Natural killer cell treated with Interleukin-12 subunit alpha and Interleukin-12 subunit beta and Interleukin-15 and Interleukin-18, amount 100 ng/mL, for 72 hours (primary cell): ENCODE measurements at regions not wholly inside any gene's neighbourhood (a gene's known extent, or its start where the extent isn't known, plus 50 kb on each side); places are given as distances from the start of the nearest gene placed in this dataset.

ENCODE experiments used
- ATAC-seq, 2 donors: fragments of 150-1000 bp; cut with Tn5 transposase in 1 of 2; sonication (Bioruptor Pico), chemical (Tn5 transposase) in 1 of 2; 2 replicates each; pipeline ENCODE4 v1.10.0; 2021
- DNase-seq: peaks from one replicate; pipeline ENCODE4 v3.0.0; 2022; ENCODE audit warnings: low spot score
- H3K27ac Mint-ChIP-seq, 2 donors: 1 replicate in 1 of 2; 2 replicates in 1 of 2; pipeline ENCODE4 v1.8.0; 2022; ENCODE audit warnings: mixed read lengths in 2 of 2, mild to moderate bottlenecking in 1 of 2, moderate library complexity in 1 of 2
- H3K27me3 Mint-ChIP-seq, 2 donors: 1 replicate in 1 of 2; 2 replicates in 1 of 2; pipeline ENCODE4 v1.8.0; 2022; ENCODE audit warnings: mixed read lengths in 2 of 2
- H3K36me3 Mint-ChIP-seq: one replicate; pipeline ENCODE4 v1.8.0; 2022; ENCODE audit warnings: mixed read lengths
- H3K4me1 Mint-ChIP-seq, 2 donors: 1 replicate in 1 of 2; 2 replicates in 1 of 2; pipeline ENCODE4 v1.8.0; 2022; ENCODE audit warnings: low read depth in 2 of 2, mixed read lengths in 2 of 2, mild to moderate bottlenecking in 1 of 2
- H3K4me3 Mint-ChIP-seq: one replicate; pipeline ENCODE4 v1.8.0; 2022; ENCODE audit warnings: mixed read lengths
- H3K9me3 Mint-ChIP-seq: 2 replicates; pipeline ENCODE4 v1.8.0; 2022; ENCODE audit warnings: mixed read lengths

- ATAC-seq (no peak), DNase-seq (no peak)
- no peak overlapping the region for H3K4me3 Mint-ChIP-seq
- no peak overlapping the region for H3K27ac Mint-ChIP-seq
- peaks cover 8 to 21% of the 10 kb centered on the region in 2 donors for H3K27me3 Mint-ChIP-seq
- H3K4me1 Mint-ChIP-seq = peaks cover 0 to 5% of the 10 kb centered on the region in 2 donors
- H3K9me3 Mint-ChIP-seq = no peaks in the 10 kb centered on the region
- no peaks in the 10 kb centered on the region for H3K36me3 Mint-ChIP-seq
Measured at GRCh38 chr5:133825631-133826289, 142.7 kb downstream of the C5orf15 start.

GRCh38 chr5:133824661-133825254 lies 143.7 kb downstream of the C5orf15 start:
- ATAC-seq = no peak
- H3K27ac Mint-ChIP-seq = no peak overlapping the region
- H3K4me1 Mint-ChIP-seq = peaks cover 0 to 5% of the 10 kb centered on the region in 2 donors
- no peak for DNase-seq
- peaks cover 16 to 31% of the 10 kb centered on the region in 2 donors for H3K27me3 Mint-ChIP-seq
- H3K4me3 Mint-ChIP-seq = no peak overlapping the region
- no peaks in the 10 kb centered on the region for H3K9me3 Mint-ChIP-seq
- H3K36me3 Mint-ChIP-seq = no peaks in the 10 kb centered on the region

- Mint-ChIP-seq H3K36me3 (no peaks in the 10 kb centered on the region), H3K9me3 (no peaks in the 10 kb centered on the region), H3K27me3 (peaks cover 22 to 52% of the 10 kb centered on the region in 2 donors), H3K4me3 (no peak overlapping the region), H3K27ac (no peak overlapping the region), H3K4me1 (peaks cover 0 to 5% of the 10 kb centered on the region in 2 donors)
- no peak for ATAC-seq
- no peak for DNase-seq
Measured at GRCh38 chr5:133821889-133822288, 146.5 kb downstream of the C5orf15 start.

GRCh38 chr5:133821311-133821741 lies 147.1 kb downstream of the C5orf15 start:
- Mint-ChIP-seq H3K9me3 (no peaks in the 10 kb centered on the region), H3K4me1 (peaks cover 0 to 5% of the 10 kb centered on the region in 2 donors), H3K4me3 (no peak overlapping the region), H3K36me3 (no peaks in the 10 kb centered on the region), H3K27me3 (peaks cover 22 to 52% of the 10 kb centered on the region in 2 donors), H3K27ac (no peak overlapping the region)
- ATAC-seq (no peak), DNase-seq (no peak)

DNA sequence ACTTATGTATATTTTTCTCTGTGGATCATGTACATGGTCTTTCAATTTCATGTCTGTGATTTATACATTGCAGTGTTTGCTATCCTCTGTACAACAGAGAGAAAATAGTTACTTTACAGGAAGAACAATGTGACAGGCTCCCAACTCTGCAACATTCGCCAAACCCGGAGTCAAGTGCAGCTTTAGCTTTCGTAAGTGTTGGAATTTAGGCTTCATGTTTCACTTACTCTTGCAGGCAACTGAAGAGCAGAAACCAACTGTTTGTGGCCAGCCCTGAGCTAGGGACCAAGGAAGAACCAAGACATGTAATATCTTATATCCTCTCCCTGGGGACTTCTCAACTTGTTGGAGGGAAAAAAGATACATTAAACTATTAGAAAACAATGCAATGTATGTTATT lies 147.9 kb downstream of the C5orf15 start:
- no peak for DNase-seq
- ATAC-seq = no peak
- Mint-ChIP-seq H3K27me3 (peaks cover 22 to 52% of the 10 kb centered on the region in 2 donors), H3K36me3 (no peaks in the 10 kb centered on the region), H3K4me1 (peaks cover 0 to 2% of the 10 kb centered on the region in 2 donors), H3K4me3 (no peak overlapping the region), H3K27ac (no peak overlapping the region), H3K9me3 (no peaks in the 10 kb centered on the region)

DNA sequence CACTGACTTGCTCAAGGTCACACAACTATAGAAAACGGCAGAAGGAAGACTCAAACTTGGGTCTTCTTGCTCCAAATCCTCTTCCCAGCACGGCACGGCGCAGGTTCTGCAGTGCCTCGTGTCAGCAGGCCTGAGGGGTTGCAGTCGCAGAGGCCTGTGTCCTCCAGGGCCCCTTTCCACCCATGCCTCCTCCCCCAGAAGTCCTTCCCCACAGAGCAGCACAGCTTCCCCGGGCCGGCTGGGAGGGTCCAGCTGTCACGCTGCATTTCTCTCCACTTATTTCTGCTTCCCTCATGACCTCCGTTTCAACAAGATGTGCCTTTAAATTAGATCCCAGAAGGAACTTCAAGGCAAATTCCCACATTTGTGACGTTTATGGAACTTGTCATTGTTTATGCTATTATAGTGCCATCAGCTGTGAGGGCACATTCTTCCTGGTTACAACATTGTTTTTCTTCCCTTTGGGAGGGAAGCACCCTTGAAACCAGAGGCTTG lies 148.4 kb downstream of the C5orf15 start:
- Mint-ChIP-seq H3K4me1 (peaks cover 0 to 2% of the 10 kb centered on the region in 2 donors), H3K27ac (no peak overlapping the region), H3K27me3 (peaks cover 22 to 52% of the 10 kb centered on the region in 2 donors), H3K36me3 (no peaks in the 10 kb centered on the region), H3K9me3 (no peaks in the 10 kb centered on the region), H3K4me3 (no peak overlapping the region)
- DNase-seq = no peak
- no peak for ATAC-seq

DNA sequence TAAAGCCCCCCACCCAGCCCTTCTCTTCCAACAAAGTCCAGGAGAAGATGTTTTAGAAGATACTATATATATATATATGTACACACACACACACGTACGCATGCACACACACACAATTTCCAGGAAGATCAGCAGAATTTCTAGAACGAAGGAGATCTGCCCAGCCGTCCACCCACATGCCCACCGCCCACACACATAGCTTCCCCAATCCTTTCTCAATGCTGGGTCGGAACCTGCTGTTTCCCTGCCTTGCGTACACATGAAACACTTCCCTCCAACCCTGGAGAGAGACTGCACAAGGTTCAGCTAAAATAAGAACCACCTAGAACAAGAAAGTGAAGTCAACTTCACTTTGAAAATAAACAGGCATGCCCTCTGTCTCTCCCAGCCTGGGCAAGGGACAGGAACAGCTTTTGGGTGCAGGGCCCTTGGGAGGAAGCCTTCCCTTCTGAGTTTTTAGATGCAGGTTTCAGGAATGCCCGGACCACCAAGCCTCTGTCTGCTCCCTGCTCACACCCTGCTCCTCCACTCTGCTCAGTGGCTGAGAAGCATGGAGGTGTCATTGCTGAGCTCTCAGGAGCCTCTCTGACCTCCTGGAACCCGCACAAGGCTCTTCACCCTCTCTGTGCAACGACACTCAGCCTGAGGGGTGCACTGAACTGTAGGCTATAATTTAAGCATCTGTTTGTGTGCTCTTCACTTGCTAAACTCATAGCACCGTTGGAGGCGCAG lies 149.4 kb downstream of the C5orf15 start:
- Mint-ChIP-seq H3K4me3 (no peak overlapping the region), H3K36me3 (no peaks in the 10 kb centered on the region), H3K4me1 (no peaks in the 10 kb centered on the region), H3K9me3 (no peaks in the 10 kb centered on the region), H3K27ac (no peak overlapping the region), H3K27me3 (peaks cover 27 to 59% of the 10 kb centered on the region in 2 donors)
- ATAC-seq = no peak
- DNase-seq = no peak

GRCh38 chr5:133818031-133818431 lies 150.4 kb downstream of the C5orf15 start:
- peaks cover 32 to 63% of the 10 kb centered on the region in 2 donors for H3K27me3 Mint-ChIP-seq
- ATAC-seq = no peak

GRCh38 chr5:133817456-133817855 lies 151.0 kb downstream of the C5orf15 start:
- H3K36me3 Mint-ChIP-seq = no peaks in the 10 kb centered on the region
- no peak overlapping the region for H3K27ac Mint-ChIP-seq
- ATAC-seq (no peak), DNase-seq (no peak)
- no peaks in the 10 kb centered on the region for H3K4me1 Mint-ChIP-seq
- no peak overlapping the region for H3K4me3 Mint-ChIP-seq
- peaks cover 31 to 60% of the 10 kb centered on the region in 2 donors for H3K27me3 Mint-ChIP-seq
- H3K9me3 Mint-ChIP-seq = no peaks in the 10 kb centered on the region

More at GRCh38 chr5:133818031-133818431, 150.4 kb downstream of the C5orf15 start:
- Mint-ChIP-seq H3K36me3 (no peaks in the 10 kb centered on the region), H3K4me1 (no peaks in the 10 kb centered on the region), H3K27ac (no peak overlapping the region), H3K9me3 (no peaks in the 10 kb centered on the region), H3K4me3 (no peak overlapping the region)
- no peak for DNase-seq

DNA sequence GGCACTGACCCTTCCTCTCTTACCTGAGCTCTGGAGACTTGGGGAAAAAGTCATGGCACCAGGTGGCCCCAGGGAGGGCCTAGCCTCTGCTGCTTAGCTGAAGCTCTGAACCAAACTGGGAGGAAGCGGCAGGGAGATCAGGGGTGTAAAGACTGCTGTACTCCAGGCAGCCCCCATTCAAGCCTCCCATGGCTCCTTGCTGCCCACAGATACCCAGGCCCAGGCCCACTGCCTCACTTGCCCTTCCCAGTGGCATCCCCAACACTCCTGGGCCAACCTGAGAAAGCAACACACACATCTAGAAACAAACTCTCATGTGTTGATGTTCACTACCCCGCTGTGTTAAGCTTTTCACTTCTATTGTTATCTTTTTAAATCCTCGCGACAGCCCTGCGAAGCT lies 151.6 kb downstream of the C5orf15 start:
- Mint-ChIP-seq H3K27ac (no peak overlapping the region), H3K27me3 (peaks cover 29 to 60% of the 10 kb centered on the region in 2 donors), H3K36me3 (no peaks in the 10 kb centered on the region), H3K4me3 (no peak overlapping the region), H3K9me3 (no peaks in the 10 kb centered on the region), H3K4me1 (no peaks in the 10 kb centered on the region)
- no peak for DNase-seq
- no peak for ATAC-seq

DNA sequence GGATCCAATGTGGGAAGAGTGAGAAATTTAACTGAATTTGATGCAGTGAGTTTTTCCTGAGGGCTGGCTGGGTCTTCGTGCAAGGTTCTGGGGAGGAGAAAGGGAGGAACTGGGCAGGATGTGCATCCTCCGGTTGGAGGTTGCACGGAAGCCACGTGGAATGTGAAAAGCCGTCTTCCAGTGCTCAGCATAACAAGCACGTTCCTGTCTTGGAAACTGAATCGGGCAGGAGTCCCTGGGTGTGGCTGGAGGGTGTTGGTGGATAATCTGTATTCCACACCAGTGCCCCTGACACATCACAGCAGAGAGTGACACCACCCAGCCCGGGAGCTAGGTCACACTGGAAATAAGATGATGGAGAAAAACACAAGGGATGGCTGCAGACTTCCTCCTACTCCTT lies 154.3 kb downstream of the C5orf15 start:
- Mint-ChIP-seq H3K27ac (no peak overlapping the region), H3K27me3 (peaks cover 23 to 50% of the 10 kb centered on the region in 2 donors), H3K4me3 (no peak overlapping the region), H3K4me1 (no peaks in the 10 kb centered on the region), H3K36me3 (no peaks in the 10 kb centered on the region), H3K9me3 (no peaks in the 10 kb centered on the region)
- DNase-seq = no peak
- no peak for ATAC-seq

DNA sequence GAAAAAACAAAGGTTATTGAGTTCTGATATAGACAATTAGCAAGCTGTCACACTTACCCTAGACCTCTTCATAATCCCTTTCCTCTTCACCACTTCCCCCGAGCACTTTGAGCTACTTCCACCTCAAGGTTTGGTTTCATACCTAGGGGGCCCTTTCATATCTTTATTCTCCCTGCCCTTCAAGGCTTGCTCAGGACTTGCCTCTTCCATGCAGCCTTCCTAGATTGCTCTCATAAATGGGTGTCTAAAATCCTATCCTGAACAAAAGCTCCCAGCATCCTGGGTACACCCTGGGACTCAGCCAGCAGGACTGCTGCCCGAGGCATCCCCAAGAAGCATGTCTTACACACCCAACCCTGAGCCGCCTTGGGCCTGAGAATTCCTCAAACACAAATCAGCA lies 157.3 kb downstream of the C5orf15 start:
- no peak for ATAC-seq
- no peak for DNase-seq
- Mint-ChIP-seq H3K36me3 (no peaks in the 10 kb centered on the region), H3K27me3 (peaks cover 18 to 34% of the 10 kb centered on the region in 2 donors), H3K4me1 (no peaks in the 10 kb centered on the region), H3K9me3 (no peaks in the 10 kb centered on the region), H3K27ac (no peak overlapping the region), H3K4me3 (no peak overlapping the region)

- no peak overlapping the region for H3K27ac Mint-ChIP-seq
Measured at GRCh38 chr5:133809801-133810200, 158.6 kb downstream of the C5orf15 start.

GRCh38 chr5:133807348-133807747 lies 161.1 kb downstream of the C5orf15 start:
- H3K4me3 Mint-ChIP-seq = no peak overlapping the region
- DNase-seq = no peak

More at GRCh38 chr5:133809801-133810200, 158.6 kb downstream of the C5orf15 start:
- no peaks in the 10 kb centered on the region for H3K4me1 Mint-ChIP-seq
- ATAC-seq (no peak), DNase-seq (no peak)
- peaks cover 20 to 34% of the 10 kb centered on the region in 2 donors for H3K27me3 Mint-ChIP-seq
- no peak overlapping the region for H3K4me3 Mint-ChIP-seq
- H3K9me3 Mint-ChIP-seq = no peaks in the 10 kb centered on the region
- H3K36me3 Mint-ChIP-seq = no peaks in the 10 kb centered on the region

More at GRCh38 chr5:133807348-133807747, 161.1 kb downstream of the C5orf15 start:
- no peak for ATAC-seq
- Mint-ChIP-seq H3K36me3 (no peaks in the 10 kb centered on the region), H3K27ac (no peak overlapping the region), H3K27me3 (peaks cover 14 to 28% of the 10 kb centered on the region in 2 donors), H3K4me1 (no peaks in the 10 kb centered on the region), H3K9me3 (no peaks in the 10 kb centered on the region)
